ENCODE measurements at regions not wholly inside any gene's neighbourhood (a gene's known extent, or its start where the extent isn't known, plus 50 kb on each side); places are given as distances from the start of the nearest gene placed in this dataset.
"Not testable (repeated sequence)": the region's sequence is repeated elsewhere in the genome, so short reads cannot be mapped to it uniquely, and the experiment has no call there.

DNA sequence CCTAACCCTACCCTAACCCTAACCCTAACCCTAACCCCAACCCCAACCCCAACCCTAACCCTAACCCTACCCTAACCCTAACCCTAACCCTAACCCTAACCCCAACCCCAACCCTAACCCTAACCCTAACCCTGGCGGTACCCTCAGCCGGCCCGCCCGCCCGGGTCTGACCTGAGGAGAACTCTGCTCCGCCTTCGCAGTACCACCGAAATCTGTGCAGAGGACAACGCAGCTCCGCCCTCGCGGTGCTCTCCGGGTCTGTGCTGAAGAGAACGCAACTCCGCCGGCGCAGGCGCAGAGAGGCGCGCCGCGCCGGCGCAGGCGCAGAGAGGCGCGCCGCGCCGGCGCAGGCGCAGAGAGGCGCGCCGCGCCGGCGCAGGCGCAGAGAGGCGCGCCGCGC lies 56.1 kb upstream of the IQSEC3 start:
- H3K4me3 Mint-ChIP-seq; H3K36me3 Mint-ChIP-seq (ENCODE audit: low read depth): not testable (repeated sequence)

DNA sequence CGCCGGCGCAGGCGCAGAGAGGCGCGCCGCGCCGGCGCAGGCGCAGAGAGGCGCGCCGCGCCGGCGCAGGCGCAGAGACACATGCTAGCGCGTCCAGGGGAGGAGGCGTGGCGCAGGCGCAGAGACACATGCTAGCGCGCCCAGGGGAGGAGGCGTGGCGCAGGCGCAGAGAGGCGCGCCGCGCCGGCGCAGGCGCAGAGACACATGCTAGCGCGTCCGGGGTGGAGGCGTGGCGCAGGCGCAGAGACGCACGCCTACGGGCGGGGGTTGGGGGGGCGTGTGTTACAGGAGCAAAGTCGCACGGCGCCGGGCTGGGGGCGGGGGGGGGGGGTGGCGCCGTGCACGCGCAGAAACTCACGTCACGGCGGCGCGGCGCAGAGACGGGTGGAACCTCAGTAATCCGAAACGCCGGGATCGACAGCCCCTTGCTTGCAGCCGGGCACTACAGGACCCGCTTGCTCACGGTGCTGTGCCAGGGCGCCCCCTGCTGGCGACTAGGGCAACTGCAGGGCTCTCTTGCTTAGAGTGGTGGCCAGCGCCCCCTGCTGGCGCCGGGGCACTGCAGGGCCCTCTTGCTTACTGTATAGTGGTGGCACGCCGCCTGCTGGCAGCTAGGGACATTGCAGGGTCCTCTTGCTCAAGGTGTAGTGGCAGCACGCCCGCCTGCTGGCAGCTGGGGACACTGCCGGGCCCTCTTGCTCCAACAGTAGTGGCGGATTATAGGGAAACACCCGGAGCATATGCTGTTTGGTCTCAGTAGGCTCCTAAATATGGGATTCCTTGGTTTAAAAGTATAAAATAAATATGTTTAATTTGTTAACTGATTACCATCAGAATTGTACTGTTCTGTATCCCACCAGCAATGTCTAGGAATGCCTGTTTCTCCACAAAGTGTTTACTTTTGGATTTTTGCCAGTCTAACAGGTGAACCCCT lies 55.4 kb upstream of the IQSEC3 start:
- TF ChIP-seq, protein P1, sequence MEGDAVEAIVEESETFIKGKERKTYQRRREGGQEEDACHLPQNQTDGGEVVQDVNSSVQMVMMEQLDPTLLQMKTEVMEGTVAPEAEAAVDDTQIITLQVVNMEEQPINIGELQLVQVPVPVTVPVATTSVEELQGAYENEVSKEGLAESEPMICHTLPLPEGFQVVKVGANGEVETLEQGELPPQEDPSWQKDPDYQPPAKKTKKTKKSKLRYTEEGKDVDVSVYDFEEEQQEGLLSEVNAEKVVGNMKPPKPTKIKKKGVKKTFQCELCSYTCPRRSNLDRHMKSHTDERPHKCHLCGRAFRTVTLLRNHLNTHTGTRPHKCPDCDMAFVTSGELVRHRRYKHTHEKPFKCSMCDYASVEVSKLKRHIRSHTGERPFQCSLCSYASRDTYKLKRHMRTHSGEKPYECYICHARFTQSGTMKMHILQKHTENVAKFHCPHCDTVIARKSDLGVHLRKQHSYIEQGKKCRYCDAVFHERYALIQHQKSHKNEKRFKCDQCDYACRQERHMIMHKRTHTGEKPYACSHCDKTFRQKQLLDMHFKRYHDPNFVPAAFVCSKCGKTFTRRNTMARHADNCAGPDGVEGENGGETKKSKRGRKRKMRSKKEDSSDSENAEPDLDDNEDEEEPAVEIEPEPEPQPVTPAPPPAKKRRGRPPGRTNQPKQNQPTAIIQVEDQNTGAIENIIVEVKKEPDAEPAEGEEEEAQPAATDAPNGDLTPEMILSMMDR (IDR thresholded peaks at IDR 0.05; ENCODE audit: unreplicated experiment in 3 of 3) = peak in 2 of 3 experiments; percentile 15 to 27
- peaks cover 10% of the 10 kb centered on the region for H3K4me1 Mint-ChIP-seq
- H3K4me3 Mint-ChIP-seq; H3K27me3 Mint-ChIP-seq (ENCODE audit: low read depth); H3K9me3 Mint-ChIP-seq; H3K27ac Mint-ChIP-seq; H3K36me3 Mint-ChIP-seq (ENCODE audit: low read depth): not testable (repeated sequence)

More for the DNA sequence above, 56.1 kb upstream of the IQSEC3 start:
- H3K27ac Mint-ChIP-seq; H3K9me3 Mint-ChIP-seq; H3K27me3 Mint-ChIP-seq (ENCODE audit: low read depth): not testable (repeated sequence)
- peaks cover 10% of the 10 kb centered on the region for H3K4me1 Mint-ChIP-seq

DNA sequence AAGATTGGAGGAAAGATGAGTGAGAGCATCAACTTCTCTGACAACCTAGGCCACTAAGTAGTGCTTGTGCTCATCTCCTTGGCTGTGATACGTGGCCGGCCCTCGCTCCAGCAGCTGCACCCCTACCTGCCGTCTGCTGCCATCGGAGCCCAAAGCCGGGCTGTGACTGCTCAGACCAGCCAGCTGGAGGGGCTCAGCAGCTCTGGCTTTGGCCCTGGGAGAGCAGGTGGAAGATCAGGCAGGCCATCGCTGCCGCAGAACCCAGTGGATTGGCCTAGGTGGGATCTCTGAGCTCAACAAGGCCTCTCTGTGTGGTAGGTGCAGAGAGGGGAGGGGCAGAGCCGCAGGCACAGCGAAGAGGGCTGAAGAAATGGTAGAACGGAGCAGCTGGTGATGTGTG lies 54.3 kb upstream of the IQSEC3 start:
- H3K27ac Mint-ChIP-seq; H3K9me3 Mint-ChIP-seq; H3K27me3 Mint-ChIP-seq (ENCODE audit: low read depth); H3K36me3 Mint-ChIP-seq (ENCODE audit: low read depth); H3K4me3 Mint-ChIP-seq: not testable (repeated sequence)
- peaks cover 10% of the 10 kb centered on the region for H3K4me1 Mint-ChIP-seq

DNA sequence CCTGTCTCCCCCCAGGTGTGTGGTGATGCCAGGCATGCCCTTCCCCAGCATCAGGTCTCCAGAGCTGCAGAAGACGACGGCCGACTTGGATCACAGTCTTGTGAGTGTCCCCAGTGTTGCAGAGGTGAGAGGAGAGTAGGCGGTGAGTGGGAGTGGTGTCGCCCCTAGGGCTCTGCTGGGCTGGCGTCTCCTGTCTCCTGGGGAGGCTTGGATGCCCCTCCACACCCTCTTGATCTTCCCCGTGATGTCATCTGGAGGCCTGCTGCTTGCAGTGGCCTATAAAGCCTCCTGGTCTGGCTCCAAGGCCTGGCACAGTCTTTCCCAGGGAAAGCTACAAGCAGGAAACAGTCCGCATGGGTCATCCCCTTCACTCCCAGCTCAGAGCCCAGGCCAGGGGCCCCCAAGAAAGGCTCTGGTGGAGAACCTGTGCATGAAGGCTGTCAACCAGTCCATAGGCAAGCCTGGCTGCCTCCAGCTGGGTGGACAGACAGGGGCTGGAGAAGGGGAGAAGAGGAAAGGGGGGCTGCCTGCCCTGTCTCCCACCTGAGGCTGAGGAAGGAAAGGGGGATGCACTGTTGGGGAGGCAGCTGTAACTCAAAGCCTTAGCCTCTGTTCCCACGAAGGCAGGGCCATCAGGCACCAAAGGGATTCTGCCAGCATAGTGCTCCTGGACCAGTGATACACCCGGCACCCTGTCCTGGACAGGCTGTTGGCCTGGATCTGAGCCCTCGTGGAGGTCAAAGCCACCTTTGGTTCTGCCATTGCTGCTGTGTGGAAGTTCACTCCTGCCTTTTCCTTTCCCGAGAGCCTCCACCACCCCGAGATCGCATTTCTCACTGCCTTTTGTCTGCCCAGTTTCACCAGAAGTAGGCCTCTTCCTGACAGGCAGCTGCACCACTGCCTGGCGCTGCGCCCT lies 53.6 kb upstream of the IQSEC3 start:
- H3K4me1 Mint-ChIP-seq = peaks cover 10% of the 10 kb centered on the region
- H3K36me3 Mint-ChIP-seq (ENCODE audit: low read depth); H3K9me3 Mint-ChIP-seq; H3K27me3 Mint-ChIP-seq (ENCODE audit: low read depth): not testable (repeated sequence)
- peak overlapping the region in 1 of 3 experiments; percentile 31 for H3K4me3 Mint-ChIP-seq
- H3K27ac Mint-ChIP-seq = peak overlapping the region in 2 of 3 experiments; percentile 75 to 77

DNA sequence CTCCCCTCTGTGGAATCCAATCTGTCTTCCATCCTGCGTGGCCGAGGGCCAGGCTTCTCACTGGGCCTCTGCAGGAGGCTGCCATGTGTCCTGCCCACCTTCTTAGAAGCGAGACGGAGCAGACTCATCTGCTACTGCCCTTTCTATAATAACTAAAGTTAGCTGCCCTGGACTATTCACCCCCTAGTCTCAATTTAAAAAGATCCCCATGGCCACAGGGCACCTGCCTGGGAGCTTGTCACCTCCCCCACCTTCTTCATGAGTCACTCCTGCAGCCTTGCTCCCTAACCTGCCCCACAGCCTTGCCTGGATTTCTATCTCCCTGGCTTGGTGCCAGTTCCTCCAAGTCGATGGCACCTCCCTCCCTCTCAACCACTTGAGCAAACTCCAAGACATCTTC lies 52.7 kb upstream of the IQSEC3 start:
- H3K36me3 Mint-ChIP-seq (ENCODE audit: low read depth); H3K4me3 Mint-ChIP-seq; H3K27me3 Mint-ChIP-seq (ENCODE audit: low read depth); H3K9me3 Mint-ChIP-seq: not testable (repeated sequence)
- peak overlapping the region in 2 of 3 experiments; percentile 75 to 77 for H3K27ac Mint-ChIP-seq
- peaks cover 10% of the 10 kb centered on the region for H3K4me1 Mint-ChIP-seq

DNA sequence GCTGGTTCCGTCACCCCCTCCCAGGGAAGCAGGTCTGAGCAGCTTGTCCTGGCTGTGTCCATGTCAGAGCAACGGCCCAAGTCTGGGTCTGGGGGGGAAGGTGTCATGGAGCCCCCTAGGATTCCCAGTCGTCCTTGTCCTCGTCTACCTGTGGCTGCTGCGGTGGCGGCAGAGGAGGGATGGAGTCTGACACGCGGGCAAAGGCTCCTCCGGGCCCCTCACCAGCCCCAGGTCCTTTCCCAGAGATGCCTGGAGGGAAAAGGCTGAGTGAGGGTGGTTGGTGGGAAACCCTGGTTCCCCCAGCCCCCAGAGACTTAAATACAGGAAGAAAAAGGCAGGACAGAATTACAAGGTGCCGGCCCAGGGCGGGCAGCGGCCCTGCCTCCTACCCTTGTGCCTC lies 51.9 kb upstream of the IQSEC3 start:
- H3K36me3 Mint-ChIP-seq (ENCODE audit: low read depth); H3K27ac Mint-ChIP-seq; H3K4me3 Mint-ChIP-seq; H3K27me3 Mint-ChIP-seq (ENCODE audit: low read depth); H3K9me3 Mint-ChIP-seq: not testable (repeated sequence)
- H3K4me1 Mint-ChIP-seq = peaks cover 10% of the 10 kb centered on the region

DNA sequence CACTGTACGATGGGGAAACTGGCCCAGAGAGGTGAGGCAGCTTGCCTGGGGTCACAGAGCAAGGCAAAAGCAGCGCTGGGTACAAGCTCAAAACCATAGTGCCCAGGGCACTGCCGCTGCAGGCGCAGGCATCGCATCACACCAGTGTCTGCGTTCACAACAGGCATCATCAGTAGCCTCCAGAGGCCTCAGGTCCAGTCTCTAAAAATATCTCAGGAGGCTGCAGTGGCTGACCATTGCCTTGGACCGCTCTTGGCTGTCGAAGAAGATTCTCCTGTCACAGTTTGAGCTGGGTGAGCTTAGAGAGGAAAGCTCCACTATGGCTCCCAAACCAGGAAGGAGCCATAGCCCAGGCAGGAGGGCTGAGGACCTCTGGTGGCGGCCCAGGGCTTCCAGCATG lies 51.2 kb upstream of the IQSEC3 start:
- H3K4me1 Mint-ChIP-seq = peaks cover 10% of the 10 kb centered on the region
- not testable (repeated sequence) for H3K4me3 Mint-ChIP-seq; H3K27me3 Mint-ChIP-seq (ENCODE audit: low read depth); H3K27ac Mint-ChIP-seq; H3K36me3 Mint-ChIP-seq (ENCODE audit: low read depth); H3K9me3 Mint-ChIP-seq

DNA sequence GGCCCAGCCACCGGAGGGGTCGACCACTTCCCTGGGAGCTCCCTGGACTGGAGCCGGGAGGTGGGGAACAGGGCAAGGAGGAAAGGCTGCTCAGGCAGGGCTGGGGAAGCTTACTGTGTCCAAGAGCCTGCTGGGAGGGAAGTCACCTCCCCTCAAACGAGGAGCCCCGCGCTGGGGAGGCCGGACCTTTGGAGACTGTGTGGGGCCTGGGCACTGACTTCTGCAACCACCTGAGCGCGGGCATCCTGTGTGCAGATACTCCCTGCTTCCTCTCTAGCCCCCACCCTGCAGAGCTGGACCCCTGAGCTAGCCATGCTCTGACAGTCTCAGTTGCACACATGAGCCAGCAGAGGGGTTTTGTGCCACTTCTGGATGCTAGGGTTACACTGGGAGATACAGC lies 50.5 kb upstream of the IQSEC3 start:
- not testable (repeated sequence) for H3K27ac Mint-ChIP-seq; H3K27me3 Mint-ChIP-seq (ENCODE audit: low read depth); H3K9me3 Mint-ChIP-seq; H3K4me3 Mint-ChIP-seq; H3K36me3 Mint-ChIP-seq (ENCODE audit: low read depth)
- peaks cover 14% of the 10 kb centered on the region for H3K4me1 Mint-ChIP-seq

DNA sequence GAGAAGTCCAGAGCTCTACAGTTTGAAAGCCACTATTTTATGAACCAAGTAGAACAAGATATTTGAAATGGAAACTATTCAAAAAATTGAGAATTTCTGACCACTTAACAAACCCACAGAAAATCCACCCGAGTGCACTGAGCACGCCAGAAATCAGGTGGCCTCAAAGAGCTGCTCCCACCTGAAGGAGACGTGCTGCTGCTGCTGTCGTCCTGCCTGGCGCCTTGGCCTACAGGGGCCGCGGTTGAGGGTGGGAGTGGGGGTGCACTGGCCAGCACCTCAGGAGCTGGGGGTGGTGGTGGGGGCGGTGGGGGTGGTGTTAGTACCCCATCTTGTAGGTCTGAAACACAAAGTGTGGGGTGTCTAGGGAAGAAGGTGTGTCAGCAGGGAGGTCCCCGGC lies 50.0 kb upstream of the IQSEC3 start:
- H3K4me1 Mint-ChIP-seq = peaks cover 15% of the 10 kb centered on the region
- H3K27ac Mint-ChIP-seq; H3K9me3 Mint-ChIP-seq; H3K4me3 Mint-ChIP-seq; H3K36me3 Mint-ChIP-seq (ENCODE audit: low read depth); H3K27me3 Mint-ChIP-seq (ENCODE audit: low read depth): not testable (repeated sequence)
